ENCODE measurements at regions not wholly inside any gene's neighbourhood (a gene's known extent, or its start where the extent isn't known, plus 50 kb on each side); places are given as distances from the start of the nearest gene placed in this dataset.

DNA sequence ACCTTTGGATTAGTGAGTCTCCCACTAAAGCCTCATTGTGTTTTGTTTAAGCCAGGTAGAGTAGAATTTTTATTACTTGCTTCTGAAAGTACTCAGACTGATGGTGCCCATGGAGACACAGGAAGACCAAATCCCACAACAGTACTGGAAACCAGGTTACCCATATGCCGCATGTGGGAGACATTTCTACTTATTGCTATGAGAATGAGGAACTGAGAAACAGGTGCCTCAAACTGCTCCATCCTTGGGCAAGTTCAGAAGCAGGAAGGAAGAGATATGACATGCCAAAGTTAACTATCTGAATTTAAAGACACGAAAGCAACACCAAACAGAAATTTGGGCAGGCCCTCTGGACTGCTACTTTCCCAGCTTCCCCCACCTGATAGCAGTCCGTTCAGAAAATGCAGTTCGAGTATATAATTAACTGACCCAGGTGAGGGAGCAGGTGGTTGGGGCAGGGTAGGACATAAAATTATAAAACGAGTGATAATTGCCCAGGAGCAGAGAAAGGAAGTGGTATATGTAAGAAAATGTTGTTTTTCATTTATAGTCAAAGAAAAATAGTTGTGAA is 382.3 kb upstream of the MTPN start:
- ATAC-seq (no peak), DNase-seq (no peak)
- intact Hi-C loops (cut with DNase I, micrococcal nuclease): no loop called here

DNA sequence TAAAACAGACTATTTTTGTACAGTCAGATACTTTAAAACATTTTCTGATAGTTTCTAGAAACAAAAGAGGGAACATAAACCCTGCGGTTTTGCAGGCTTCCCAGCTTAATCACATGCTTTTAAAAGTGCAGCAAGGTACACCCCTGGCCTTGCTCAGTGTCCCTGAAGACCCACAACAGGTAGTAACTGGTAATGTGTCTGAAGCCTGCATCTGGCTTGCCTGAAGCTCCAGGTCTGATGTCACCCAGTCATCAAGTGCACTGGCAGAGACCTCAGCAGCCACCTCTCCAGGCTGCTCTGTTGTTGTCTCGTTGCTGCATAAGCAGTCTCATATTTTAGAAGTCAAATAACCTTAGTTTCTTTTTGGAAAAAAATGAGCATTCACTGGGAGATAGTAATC is 376.1 kb upstream of the MTPN start:
- intact Hi-C loops (cut with DNase I, micrococcal nuclease): no loop called here
- ATAC-seq (no peak), DNase-seq (no peak)

DNA sequence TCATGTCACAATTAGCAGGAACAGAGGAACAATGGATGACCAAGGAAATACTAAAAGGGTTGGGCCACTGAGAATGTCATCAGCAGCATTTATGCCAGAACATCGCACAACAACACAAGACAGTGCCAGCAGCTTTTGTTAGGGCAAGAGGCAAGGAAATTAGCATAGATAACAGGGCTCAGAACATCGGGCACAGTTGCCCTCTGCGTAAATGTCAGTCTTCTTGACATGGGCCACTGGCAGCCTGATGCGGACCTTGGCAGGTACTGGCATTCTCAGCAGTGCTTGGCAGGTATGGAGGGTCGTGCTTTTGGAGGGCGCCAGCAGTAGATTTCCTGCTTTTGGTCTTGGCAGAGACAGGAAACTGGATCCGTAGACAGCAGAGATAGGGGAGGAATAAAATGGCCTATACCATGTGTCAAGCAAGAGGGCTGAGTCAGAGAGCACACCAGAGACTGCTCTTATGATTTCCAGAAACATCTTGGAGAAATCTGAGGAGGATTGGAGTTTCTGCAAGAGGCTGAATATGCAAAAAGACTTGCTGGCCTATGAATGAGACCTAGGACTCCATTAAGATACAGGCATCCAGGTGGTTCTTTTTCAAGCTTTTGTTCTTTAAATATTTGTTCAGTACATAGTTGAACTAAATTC is 371.5 kb upstream of the MTPN start:
- ATAC-seq: no peak
- DNase-seq: no peak
- intact Hi-C loops (cut with DNase I, micrococcal nuclease): no loop called here

DNA sequence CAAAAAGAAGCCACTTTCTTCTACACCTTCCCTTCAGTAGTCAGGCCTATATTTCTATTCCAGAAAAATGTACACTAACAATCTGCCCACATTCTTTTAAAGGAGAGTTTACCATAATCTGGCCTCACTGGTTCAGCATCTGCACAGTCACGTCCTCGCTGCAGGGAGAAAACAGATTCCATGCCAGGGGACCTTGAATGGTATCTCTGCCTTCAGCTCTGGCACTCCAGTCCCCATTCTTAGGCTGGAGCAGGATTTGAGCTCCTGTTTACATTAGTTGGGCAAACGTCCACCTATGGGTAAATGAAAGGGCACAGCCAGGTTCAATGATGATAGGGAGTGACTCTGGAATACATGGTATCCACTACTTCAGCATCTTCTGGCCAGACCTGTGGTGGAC is 371.0 kb upstream of the MTPN start:
- no peak for DNase-seq
- intact Hi-C loops (cut with DNase I, micrococcal nuclease): no loop called here
- no peak for ATAC-seq

DNA sequence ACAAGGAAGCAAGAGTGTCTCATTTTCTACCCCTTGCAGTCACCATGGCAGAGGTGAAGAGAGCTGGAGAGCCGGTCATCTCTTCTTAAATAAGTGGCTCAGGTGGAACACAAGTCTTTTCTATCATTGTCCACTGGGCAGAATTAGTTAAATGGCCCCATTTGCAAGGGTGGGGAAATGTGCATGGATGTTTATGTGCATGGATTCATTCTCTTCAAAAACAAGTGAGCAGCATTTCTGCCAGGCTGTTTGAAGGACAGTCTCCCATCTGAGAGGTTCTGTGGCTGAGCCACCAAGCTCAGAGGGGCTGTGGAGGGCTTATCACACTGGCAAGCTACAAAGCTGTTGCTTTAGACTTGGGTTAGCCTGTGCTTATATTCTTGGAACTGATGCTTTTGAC is 370.3 kb upstream of the MTPN start:
- intact Hi-C loops (cut with DNase I, micrococcal nuclease): no loop called here
- DNase-seq: no peak
- ATAC-seq: no peak

DNA sequence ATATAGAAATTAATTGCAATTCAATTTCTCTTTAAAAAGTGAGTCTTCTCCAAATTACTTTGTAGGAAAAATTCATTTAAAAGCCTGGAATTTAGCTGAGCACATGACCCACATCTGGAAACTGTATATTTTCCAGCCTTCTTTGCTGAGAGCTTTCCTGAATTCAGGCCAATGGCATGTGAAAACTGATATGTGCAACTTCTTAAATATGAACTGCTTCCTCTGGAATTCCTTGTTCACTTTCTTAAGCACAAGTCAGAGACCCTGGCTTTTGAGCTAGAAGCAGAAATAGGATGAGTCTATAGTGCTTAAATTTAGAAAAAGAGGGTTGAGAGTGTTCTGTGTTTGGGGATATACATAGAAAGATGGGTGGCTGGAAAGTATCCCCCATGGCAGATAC is 365.1 kb upstream of the MTPN start:
- no peak for ATAC-seq
- DNase-seq: no peak
- intact Hi-C loops (cut with DNase I, micrococcal nuclease): no loop called here

DNA sequence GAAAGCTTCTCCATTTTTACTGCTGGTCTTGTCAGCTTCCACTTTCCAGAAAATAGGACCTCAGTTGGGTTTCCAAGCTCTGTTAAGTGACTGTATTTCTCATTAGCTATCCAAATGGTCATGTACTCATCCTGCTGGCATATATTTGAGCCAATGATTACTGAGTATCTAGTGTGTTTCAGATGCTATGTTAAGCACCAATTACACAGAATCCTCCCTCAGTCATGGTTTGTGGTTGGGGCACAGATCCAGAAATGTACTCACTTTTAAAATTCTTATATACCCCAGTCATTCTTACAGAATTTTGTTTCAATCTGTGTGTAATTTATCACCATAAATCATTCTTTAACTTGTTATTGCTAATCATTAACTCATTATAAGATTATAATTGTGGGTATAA is 362.3 kb upstream of the MTPN start:
- intact Hi-C loops (cut with DNase I, micrococcal nuclease): no loop called here

DNA sequence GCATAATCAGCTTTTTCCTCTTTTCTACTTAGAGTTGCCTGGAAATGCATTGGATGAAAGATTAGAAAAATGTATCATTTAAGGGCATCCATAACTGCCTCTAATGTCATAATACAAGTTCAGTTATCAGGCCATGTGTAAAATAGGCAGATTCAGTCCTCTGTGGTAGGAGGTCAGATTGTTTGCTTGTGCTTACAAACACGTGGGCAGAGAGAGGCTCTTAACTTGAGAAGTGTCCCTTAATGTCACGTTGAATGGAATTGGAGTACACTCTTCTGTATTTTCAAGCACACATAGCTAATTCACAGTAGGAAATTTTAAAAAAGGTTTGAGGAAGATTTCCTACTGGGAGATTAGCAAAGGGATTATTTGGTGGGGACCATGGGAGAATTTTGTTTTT is 359.8 kb upstream of the MTPN start:
- intact Hi-C loops (cut with DNase I, micrococcal nuclease): no loop called here
- ATAC-seq (no peak), DNase-seq (no peak)

More for the DNA sequence above, 362.3 kb upstream of the MTPN start:
- no peak for ATAC-seq
- no peak for DNase-seq

DNA sequence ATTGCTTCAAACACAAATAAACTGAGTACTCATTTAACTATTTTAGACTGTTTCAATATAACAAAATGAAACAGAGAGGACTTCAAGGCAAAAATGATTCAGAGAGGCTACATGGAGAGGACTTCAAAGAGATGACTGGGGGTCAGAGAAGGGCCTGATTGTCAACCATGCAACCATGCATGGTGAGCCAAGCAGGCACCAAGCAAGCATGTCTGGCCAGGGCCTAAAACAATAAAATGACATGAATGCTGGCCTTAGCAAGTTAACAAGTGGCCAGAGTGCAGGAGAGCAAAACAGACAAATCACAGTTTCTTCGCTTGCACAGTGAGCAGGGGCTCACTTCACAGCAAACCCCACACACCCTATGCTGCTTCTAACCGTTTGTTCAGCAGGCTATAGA is 356.5 kb upstream of the MTPN start:
- DNase-seq (no peak), ATAC-seq (no peak)
- intact Hi-C loops (cut with DNase I, micrococcal nuclease): no loop called here

DNA sequence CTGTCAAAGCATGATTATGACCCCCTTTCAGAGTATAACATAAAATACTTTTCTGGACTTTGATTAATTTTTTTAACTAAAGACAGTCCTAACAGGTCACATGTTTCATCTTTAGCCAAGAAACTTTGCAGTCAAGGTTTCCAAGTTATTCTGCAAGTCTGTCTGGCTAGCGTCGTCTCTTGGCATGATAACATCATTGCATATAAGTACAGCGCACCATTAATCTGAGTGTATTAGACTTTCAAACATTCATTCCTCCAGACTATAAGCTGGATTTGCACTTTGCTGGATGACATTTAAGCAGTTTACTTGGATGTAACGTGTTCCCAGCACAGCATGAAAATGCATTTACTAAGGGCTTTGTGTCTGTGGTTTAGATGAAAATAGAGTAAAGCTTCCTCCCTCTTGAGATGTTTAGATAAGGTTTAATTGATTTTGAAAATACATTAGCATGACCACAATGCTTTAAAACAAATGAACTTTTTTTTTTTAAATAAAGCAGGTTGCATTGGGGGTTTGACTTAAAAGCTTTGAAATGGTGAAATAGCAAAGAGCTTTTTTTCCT is 349.0 kb upstream of the MTPN start:
- intact Hi-C loops (cut with DNase I, micrococcal nuclease): no loop called here

DNA sequence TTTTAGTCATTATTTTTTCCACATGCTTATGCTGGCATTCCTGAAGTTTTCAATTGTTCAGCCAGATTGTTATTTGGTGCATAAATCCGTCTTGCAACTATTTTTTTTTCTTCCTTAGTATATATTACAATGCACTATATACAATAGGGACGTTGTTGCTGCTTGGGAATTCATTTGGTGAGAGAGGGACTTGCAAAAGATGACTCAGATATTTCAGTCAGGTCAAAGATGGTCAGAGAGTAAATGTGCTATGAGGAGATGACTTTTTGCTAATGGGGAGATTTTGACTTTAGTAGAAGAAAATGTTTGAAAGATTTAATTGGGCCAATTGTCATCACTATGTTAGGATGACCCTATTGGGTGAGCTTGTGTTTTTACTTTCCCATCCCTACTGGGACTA is 348.4 kb upstream of the MTPN start:
- DNase-seq (no peak), ATAC-seq (no peak)
- intact Hi-C loops (cut with DNase I, micrococcal nuclease): no loop called here

More for the DNA sequence above, 349.0 kb upstream of the MTPN start:
- DNase-seq: no peak
- no peak for ATAC-seq

DNA sequence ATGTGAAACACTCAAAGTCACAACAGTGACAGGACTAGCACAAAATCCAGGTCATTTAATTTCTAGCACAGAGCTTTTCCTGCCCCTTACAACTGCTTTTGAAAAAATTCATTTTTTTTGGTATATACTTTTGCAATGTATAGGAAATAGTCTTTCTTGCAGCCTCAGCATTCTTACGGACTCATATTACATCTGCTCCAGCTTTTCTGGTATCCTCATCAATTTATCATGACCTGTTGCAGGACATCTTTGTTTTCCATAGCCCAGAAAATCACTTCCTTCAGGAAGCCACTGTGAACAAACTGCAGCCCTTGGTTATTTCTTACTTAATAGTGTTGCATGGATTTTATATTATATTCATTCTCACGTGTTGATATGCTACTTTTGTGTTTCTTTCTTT is 347.9 kb upstream of the MTPN start:
- no peak for DNase-seq
- no peak for ATAC-seq
- intact Hi-C loops (cut with DNase I, micrococcal nuclease): no loop called here

DNA sequence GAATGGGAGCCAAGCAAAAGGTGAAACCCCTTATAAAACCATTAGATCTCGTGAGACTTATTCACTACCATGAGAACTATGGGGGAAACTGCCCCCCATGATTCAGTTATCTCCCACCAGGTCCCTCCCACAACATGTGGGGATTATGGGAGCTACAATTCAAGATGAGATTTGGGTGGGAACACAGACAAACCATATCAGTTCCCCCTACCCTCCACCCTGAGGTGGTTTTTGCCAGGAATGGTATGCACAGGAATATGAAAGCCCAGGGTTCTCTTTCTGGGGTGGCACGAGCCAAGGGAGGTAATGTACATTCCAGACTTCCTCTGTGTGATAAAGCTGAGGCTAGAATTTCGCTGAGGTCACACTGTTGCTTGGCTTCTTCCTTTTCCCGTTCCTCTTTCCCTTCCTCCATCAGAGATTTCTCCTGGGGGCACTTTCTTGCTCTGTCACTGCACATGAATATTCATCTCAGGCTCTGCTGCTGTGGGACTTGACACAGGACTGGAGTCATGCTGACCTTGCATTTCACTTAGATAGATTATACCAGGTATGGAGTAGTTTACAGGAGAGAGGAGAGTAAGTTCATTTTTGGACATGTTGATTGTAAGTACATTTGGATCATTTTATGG is 347.0 kb upstream of the MTPN start:
- no peak for DNase-seq
- intact Hi-C loops (cut with DNase I, micrococcal nuclease): no loop called here
- no peak for ATAC-seq

DNA sequence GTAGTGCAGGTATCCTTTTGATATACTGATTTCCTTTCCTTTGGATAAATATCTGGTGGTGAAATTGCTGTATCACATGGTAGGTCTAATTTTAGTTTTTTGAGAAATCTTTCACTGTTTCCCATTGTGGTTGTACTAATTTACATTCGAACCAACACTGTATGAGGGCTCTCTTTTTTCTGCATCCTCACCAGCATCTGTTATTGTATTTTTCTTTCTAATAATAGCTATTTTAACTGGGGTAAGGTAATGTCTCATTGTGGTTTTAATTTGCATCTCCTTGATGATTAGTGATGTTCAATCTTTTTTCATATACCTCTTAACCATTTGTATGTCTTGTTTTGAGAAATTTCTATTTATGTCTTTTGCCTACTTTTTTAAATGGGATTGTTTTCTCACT is 335.4 kb upstream of the MTPN start:
- DNase-seq (no peak), ATAC-seq (no peak)
- intact Hi-C loops (cut with DNase I, micrococcal nuclease): no loop called here

DNA sequence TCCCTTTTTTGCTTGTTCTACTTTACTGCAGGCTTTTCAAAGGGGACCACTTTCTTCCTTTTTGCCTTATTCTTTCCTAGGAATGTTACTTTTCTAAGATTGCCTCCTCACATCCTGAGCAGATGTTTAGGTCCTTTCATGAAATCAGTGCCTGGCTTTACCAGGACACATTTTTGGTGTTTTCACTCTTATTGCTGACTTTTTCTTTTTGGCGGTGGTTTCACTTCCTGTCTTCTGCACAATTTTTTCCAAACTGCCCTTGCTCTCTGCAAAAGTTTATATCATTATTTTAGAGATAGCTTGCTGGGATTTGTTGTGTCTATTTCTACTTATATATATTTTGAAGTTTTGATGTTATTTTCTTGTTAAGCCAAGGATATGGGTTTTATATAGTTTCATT is 332.2 kb upstream of the MTPN start:
- ATAC-seq (no peak), DNase-seq (no peak)
- intact Hi-C loops (cut with DNase I, micrococcal nuclease): no loop called here

DNA sequence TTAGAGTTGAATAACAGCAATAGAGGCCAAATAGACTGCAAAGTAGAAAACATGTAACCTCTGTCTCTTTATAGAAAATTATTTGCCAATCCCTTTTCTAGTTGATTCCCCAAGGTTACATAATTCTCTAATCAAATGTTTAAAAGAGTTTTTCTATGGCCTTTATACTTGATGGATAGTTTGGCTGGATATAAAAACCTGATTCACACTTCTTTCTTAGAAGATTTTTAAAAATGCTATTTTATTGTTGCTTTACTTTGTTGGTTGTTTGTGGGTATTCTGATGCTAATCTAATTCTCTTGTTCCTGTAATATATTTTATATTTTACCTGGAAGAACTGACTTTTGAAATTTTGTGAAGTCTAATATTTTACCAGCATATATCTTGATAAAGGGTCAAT is 331.1 kb upstream of the MTPN start:
- intact Hi-C loops (cut with DNase I, micrococcal nuclease): no loop called here
- ATAC-seq: no peak
- no peak for DNase-seq

DNA sequence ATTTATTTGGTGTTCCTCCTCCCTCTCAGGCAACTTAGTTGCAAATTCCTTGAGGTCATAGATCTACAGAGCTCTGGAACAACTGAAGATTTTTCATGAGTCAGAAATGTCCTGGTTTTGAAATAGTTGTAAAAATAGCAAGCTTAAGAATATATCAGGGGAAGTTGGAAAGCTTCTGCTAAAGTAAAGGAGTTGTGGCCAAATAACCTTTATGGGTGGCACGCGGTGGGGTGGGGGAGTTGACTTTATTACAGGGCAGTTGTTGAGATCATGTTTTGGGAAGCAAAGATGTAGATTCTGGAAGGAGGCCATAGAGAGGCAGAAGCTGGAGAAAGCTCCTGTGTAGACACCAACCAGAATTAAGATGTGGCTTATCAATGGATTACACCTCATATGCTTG is 326.0 kb upstream of the MTPN start:
- ATAC-seq: no peak
- no peak for DNase-seq
- intact Hi-C loops (cut with DNase I, micrococcal nuclease): no loop called here

DNA sequence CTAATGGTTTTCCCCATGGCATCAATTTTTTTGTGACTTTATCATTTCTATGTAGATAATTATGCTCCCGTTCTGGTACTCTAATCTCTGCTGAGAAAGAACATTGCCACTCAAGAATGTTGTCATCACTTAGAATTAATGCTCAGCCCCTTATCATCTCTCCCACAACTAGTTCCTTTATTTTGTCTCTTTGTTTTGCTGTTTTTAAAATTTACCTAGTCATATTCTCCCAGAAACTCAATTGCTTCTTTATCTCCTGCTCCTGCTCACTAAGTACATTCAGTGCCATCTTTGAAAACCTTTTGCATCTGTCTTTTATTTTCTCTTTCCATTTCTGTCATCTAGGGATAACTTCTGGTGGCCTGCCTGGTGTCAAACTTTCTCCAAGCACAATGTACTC is 324.9 kb upstream of the MTPN start:
- DNase-seq (no peak), ATAC-seq (no peak)
- intact Hi-C loops (cut with DNase I, micrococcal nuclease): no loop called here

DNA sequence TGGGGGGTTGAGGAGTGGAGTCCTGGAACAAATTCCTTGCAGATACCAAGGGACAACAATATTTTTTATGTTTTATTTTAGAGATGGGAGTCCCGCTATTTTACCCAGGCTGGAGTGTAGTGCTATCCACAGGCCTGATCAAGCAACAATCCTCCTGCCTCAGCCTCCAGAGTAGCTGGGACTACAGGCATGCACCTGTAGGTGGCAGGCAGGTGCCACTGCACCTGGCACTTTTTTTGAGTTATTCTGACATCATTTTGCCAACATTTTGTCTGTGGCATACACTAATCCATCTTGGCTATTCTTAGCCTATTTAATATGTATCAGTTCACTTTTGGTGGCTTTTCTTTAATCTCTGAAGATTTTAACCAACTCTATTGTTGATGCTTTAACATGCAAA is 317.8 kb upstream of the MTPN start:
- DNase-seq (no peak), ATAC-seq (no peak)
- intact Hi-C loops (cut with DNase I, micrococcal nuclease): no loop called here

DNA sequence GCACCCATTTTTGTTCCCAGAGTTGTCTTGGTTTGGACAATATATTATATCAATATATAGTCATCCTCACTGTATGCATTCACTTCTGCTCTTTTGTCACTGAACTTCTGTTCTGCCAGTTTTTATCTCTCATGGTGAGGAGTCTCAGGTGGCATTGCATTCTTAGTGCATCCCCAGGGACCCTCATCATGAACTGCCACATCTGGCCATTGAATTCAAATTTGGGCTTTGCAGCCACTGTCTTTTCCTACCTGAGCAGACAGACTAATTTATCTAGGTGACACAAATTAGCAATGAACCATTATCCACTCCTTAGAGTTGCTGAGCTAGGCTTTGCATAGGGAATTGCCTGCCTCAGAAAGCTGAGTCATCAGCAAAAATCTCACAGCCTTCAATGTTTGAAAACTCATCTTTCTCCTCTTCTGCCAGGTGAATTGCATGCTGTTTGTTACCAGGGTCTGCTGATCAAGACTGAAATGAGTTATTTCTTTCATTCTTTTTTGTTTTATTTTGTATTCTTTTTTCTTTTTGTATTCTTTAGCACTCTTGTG is 316.8 kb upstream of the MTPN start:
- DNase-seq (no peak), ATAC-seq (no peak)
- intact Hi-C loops (cut with DNase I, micrococcal nuclease): no loop called here

Measured in left colon (tissue), 2 donors.